ENCODE measurements at regions not wholly inside any gene's neighbourhood (a gene's known extent, or its start where the extent isn't known, plus 50 kb on each side); places are given as distances from the start of the nearest gene placed in this dataset.
"Not testable (repeated sequence)": the region's sequence is repeated elsewhere in the genome, so short reads cannot be mapped to it uniquely, and the experiment has no call there.

DNA sequence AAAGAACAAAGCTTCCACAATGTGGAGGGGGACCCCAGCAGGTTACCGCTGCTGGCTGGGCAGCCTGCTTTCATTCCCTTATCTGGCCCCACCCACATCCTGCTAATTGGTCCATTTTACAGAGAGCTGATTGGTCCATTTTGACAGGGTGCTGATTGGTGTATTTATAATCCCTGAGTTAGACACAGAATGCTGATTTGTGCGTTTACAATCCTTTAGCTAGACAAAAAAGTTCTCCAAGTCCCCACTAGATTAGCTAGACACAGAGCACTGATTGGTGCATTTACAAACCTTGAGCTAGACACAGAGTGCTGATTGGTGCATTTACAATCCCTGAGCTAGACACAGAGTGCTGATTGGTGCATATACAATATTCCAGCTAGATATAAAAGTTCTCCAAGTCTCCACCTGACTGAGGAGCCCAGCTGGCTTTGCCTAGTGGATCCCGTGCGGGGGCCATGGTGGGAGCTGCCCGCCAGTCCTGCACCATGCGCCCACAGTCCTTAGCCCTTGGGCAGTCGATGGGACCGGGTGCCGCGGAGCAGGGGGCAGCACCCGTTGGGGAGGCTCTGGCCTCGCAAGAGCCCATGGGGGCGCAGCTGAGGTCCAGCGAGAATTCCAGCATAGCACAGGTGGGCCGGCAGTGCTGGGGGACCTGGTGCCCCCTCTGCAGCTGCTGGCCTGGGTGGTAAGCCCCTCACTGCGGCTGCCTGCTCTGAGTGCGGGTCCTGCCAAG lies 88.8 kb upstream of the MYLIP start:
- not testable (repeated sequence) for DNase-seq

DNA sequence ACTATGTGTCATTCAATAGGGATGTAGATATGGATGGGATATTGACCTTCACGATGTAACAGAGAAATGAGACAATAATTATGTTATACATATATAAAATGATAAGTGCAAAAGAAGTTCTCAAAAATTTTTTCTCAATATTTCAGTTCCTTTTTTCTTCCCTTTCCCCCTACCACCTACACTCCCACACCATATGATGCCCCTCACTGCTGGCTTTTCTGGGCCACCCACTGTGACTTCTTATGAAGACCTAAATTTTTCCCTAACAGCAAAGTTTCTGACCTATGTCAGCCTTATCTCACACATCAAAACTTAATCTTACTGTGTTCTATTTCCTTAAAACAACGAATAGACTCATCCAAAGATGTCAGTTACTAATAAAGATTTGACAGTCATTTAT lies 89.9 kb upstream of the MYLIP start:
- DNase-seq, result no peak

DNA sequence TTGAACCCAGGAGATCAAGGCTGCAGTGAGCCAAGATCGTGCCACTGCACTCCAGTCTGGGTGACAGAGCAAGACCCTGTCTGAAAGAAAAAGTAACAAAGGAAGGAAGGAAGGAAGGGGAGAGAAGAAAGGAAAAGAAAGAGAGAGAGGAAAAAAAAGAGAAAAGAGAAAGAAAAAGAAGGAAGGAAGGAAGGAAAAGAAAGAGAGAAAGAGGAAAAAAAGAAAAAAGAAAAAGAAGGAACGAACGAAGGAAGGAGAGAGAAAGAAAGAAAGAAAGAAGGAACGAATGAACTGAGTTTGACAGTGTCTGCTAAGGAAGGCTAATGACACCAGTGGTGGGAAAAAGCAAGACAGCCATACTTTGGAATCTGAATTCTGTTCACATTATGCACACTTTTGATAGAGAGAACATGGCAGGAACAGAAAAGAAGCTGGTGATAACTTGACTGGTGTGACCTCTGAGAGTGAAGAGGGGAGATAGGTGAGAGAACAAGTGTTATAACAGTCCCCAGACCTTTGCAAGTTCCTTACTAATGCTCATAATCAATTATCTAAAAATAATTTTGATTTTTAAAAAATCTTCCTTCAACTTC lies 93.3 kb upstream of the MYLIP start:
- no peak for DNase-seq

DNA sequence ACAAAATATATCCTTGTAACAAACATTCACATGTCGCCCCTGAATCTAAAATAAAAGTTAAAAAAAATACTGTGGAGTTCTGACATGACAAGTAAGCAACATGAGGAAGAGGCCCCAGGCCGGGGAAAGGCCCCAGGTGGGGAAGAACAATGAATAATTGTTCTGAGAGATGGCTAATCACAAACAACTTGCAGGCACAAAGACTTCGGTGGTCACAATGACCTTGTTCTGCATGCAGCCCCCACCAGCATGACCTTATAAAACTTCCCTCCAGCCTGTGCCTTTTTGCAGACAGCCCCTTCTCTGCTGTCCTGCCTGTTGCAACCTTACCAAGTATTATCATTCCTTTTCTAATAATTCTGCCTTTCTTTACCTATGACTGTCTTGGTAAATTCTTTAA lies 95.7 kb upstream of the MYLIP start:
- no peak for DNase-seq

GRCh38 chr6:16031278-16031981 lies 97.5 kb upstream of the MYLIP start:
- no peak for DNase-seq

DNA sequence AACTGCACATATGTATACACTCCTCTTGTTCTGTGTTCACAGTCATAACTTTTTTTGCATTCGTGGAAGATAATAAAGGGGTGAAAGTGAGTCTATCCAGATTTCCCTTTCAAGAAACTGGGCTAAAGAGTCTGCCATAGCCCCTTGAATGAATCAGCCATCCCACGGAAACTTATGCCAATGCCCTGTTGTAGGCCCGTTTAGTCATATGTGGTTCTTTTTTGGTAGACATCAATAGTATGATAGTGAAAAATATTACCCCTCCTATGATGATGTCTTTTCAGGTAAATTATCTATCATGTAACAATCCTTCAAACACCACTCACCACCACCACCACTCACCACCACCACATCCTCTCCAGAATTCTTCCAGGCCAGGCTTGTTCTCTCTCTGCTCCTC lies 99.9 kb upstream of the MYLIP start:
- DNase-seq, result no peak

DNA sequence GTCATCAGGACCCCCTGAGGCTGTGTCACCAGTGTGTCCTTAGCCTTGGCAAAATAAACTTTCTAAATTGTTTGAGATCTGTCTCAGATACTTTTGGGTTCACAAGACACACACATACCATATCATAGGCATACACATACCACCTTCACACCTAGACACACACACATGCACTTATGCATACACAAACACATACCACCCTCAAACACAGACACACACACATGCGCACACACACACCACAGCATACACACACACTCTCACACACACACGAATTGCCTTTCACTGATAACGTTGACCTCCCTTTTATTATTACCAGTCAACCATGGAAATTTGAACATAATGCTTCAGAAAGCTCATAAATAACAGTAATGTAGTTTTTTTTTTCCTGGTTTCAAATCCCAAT lies 108.6 kb upstream of the MYLIP start:
- no peak for DNase-seq

DNA sequence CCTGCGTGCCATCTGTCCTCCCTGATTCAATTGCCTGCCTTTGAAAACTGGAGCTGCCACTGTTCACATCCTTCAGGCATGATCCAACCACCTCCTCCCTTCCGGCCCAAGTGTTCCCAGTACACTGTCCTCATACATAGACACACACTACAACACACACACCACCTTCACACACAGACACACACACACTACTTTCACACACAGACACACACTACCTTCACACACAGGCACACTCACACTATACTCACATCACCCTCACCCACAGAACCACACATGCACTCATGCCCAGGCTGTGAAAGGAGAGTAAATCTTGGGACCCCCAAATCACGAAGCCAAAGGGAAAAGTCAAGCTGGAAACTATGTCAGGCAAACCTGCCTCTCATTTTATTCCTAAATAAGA lies 109.4 kb upstream of the MYLIP start:
- DNase-seq, result no peak

DNA sequence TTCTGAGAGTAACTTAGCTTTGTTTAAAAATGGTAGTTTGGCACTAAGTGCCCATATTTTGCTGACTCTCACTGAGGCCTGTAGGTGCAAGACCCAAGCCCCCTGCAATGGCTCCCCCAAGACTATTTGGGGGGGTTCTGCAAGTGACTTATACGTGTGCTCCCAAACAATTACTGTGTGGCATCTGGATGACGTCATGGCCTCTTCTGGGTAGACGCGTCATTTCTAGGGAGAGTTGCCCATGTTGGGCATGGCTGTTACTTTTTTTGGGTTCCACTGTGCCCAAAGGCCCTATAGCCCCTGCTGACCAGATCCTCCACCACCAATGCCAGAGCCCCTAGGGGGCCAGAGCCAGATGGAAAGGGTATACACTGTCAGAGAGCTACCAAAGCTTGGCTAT lies 110.3 kb upstream of the MYLIP start:
- DNase-seq, result no peak

DNA sequence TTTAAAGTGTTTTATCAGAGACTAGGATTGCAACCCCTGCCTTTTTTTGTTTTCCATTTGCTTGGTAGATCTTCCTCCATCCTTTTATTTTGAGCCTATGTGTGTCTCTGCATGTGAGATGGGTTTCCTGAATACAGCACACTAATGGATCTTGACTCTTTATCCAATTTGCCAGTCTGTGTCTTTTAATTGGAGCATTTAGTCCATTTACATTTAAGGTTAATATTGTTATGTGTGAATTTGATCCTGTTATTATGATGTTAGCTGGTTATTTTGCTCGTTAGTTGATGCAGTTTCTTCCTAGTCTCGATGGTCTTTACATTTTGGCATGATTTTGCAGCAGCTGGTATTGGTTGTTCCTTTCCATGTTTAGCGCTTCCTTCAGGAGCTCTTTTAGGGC lies 114.6 kb upstream of the MYLIP start:
- not testable (repeated sequence) for DNase-seq

GRCh38 chr6:16007146-16007545 lies 121.7 kb upstream of the MYLIP start:
- DNase-seq, result peak; percentile 42 to 64

DNA sequence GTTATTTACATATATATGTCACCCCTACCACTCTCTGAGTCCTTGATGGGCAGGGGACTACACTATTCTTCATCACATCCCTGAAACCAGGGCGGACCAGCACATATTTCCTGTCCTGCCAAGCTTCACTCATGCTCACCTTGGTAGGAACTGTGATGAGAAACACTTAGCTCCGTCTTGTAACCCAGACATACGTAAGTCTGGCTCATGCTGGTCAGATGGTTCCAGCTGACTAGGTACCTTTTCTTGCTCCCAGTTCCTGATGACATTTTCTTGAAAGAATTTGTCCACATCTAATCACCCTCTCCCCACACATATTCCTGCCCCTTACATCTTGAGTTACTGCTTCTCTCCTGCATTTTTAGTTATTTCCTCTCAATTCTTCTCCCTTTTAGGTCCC lies 122.2 kb upstream of the MYLIP start:
- DNase-seq, result no peak

DNA sequence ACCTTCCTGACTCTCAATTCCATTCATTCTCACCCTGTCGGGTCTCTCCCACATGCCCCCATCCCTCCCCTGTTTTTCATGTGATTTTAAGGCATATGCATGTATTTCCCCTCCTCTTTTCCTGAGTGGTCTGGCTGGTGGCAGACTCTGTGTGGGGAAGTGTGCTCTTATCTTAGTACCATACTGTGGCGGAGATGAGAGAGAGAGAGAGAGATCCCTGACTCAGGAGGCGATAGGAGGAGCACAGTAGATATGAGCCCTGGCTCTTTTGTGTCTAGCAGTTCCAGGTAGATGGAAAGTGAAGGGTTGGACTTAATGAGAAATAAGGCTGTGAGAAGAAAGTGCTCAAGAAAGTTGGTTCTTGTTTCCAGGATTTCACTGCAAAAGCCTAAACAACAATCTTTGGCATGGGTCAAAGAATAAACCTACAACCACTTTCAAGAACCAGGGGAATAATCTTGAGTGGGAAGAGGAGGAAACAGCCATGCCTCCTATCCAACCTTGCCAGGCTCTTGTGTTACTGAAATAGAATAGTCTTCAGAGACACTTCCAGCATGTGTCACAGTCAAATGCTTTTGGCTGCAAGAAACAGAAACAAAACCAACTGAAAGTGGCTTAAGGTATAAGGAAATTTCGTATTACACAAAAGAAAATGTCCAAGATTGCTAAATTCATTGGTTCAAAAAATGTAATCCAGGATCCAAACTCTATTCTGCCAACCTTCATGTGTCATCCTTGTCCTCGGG lies 123.8 kb upstream of the MYLIP start:
- no peak for DNase-seq

GRCh38 chr6:16003197-16003491 lies 125.7 kb upstream of the MYLIP start:
- no peak for DNase-seq

- no peak for DNase-seq
Observed at GRCh38 chr6:16002332-16003196, 126.3 kb upstream of the MYLIP start.

GRCh38 chr6:16001158-16001557 lies 127.7 kb upstream of the MYLIP start:
- DNase-seq, result no peak

DNA sequence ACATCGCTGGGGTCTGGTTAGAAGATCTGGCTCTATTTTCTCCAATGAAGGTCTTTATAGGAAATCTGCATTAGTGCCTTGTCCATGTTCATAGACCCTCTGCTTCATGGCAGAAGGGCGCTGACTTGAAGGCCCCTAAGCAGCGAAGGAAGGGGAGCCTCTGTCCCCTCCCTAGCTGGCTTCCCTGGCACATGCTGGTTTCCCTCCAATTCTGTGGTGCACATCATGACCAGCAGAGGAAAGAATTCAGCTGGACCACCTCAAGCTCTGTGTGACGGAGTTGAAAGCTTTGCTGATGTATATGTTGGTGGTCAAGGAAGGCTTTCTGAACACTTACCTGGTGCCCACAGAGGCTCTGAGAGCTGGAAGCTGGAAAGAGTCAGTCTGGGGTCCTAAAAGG lies 129.7 kb upstream of the MYLIP start:
- no peak for DNase-seq

GRCh38 chr6:15997586-15998388 lies 131.1 kb upstream of the MYLIP start:
- DNase-seq, result no peak

DNA sequence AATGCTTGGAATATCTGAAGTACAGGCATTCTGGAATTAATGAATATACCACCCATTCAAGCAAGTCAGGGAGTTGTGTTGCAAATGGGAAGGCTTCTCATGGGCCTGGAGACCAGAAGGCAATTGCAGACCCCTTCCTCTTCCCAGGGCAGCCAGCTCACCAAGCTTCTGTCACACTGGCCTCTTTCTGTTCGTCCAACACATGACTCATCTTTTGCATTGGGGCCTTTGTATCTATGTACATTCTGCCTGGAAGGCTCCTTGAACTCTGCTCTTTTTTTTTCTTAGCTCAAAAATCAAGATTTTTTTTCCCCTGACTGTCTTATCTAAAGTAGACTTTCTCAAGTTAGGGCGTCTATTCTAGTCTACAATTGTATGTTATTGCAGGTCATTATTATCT lies 132.9 kb upstream of the MYLIP start:
- no peak for DNase-seq

GRCh38 chr6:15995493-15995892 lies 133.4 kb upstream of the MYLIP start:
- no peak for DNase-seq

- no peak for DNase-seq
Observed at GRCh38 chr6:15994814-15995459, 133.9 kb upstream of the MYLIP start.
